ENCODE measurements at regions not wholly inside any gene's neighbourhood (a gene's known extent, or its start where the extent isn't known, plus 50 kb on each side); places are given as distances from the start of the nearest gene placed in this dataset.

- intact Hi-C loops (cut with DNase I), result no loop called here
Measured at GRCh38 chr11:8786933-8787332, 104.3 kb downstream of the RPL27A start.

DNA sequence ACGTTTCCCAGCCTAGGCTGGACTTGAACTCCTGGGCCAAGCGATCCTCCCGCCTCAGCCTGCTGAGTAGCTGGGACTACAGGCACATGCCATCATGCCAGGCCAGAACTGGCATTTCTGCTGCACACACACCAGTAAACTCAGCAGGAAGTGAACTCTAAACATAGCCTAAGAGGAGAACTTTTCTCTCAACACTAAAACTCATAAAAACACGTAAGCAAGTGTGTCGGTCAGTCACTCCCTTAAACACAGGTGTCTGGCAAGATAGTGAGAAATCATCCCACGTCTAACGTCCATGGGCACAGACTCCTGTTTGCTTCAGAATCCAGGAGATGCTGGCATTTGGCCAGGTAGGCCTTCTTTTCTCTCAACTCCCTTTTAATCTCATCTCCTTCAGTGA, 104.8 kb downstream of the RPL27A start:
- ATAC-seq (peak in 1 of 4 donors; percentile 37), DNase-seq (no peak)
- intact Hi-C loops (cut with DNase I), result no loop called here
- Histone ChIP-seq H3K27ac (no peak overlapping the region), H3K4me1 (peaks cover 0 to 19% (median 3%) of the 10 kb centered on the region in 4 donors), H3K27me3 (no peaks in the 10 kb centered on the region), H3K4me3 (no peak overlapping the region), H3K9me3 (no peaks in the 10 kb centered on the region), H3K36me3 (no peaks in the 10 kb centered on the region)
- WGBS (ENCODE audit: insufficient coverage, low coverage, low lambda C conversion rate, missing lambda C conversion rate), result 52% methylated on average over 6 of the region's 7 CpGs
- no peak for TF ChIP-seq POLR2A (IDR thresholded peaks at IDR 0.05)
- TF ChIP-seq CTCF (IDR thresholded peaks at IDR 0.05), result no peak

More at GRCh38 chr11:8786933-8787332, 104.3 kb downstream of the RPL27A start:
- 82% methylated on average over 1 of the region's 1 CpG for WGBS (ENCODE audit: insufficient coverage, low coverage, low lambda C conversion rate, missing lambda C conversion rate)
- H3K9me3 ChIP-seq, result no peaks in the 10 kb centered on the region
- H3K36me3 ChIP-seq, result no peaks in the 10 kb centered on the region
- H3K27me3 ChIP-seq, result no peaks in the 10 kb centered on the region
- no peak overlapping the region for H3K4me3 ChIP-seq
- no peak overlapping the region for H3K27ac ChIP-seq
- H3K4me1 ChIP-seq, result peaks cover 0 to 15% (median 3%) of the 10 kb centered on the region in 4 donors
- ATAC-seq (no peak), DNase-seq (no peak)
- TF ChIP-seq POLR2A (IDR thresholded peaks at IDR 0.05), result no peak
- TF ChIP-seq CTCF (IDR thresholded peaks at IDR 0.05), result no peak

DNA sequence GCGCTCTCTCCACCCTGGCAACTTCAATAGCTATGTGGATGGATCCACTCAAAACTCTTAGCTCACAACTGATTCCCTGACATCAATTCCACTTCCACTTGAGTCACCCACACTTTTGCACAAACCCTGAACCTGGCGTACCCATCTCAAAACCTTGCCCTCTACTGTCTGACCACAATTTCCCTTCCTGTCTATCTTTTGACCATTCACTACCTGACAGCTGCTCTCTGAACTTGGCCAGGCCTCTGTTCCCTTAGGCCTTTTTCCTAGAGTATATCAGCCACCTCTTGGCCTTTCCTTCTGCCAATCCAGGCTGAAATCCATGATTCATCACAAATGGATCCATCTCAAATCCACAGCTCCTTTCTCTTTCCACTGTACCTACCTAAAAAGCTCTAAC, 106.0 kb downstream of the RPL27A start:
- no peaks in the 10 kb centered on the region for H3K36me3 ChIP-seq
- DNase-seq, result no peak
- TF ChIP-seq CTCF (IDR thresholded peaks at IDR 0.05), result no peak
- TF ChIP-seq POLR2A (IDR thresholded peaks at IDR 0.05), result no peak
- no peaks in the 10 kb centered on the region for H3K9me3 ChIP-seq
- no peaks in the 10 kb centered on the region for H3K27me3 ChIP-seq
- no peak overlapping the region for H3K4me3 ChIP-seq
- 68% methylated on average over 2 of the region's 2 CpGs for WGBS (ENCODE audit: insufficient coverage, low coverage, low lambda C conversion rate, missing lambda C conversion rate)
- intact Hi-C loops (cut with DNase I), result no loop called here
- no peak for ATAC-seq
- no peak overlapping the region for H3K27ac ChIP-seq
- H3K4me1 ChIP-seq, result peaks cover 0 to 28% (median 3%) of the 10 kb centered on the region in 4 donors

GRCh38 chr11:8789864-8790263, 107.3 kb downstream of the RPL27A start:
- Histone ChIP-seq H3K36me3 (no peaks in the 10 kb centered on the region), H3K27me3 (no peaks in the 10 kb centered on the region), H3K4me3 (no peak overlapping the region), H3K27ac (no peak overlapping the region), H3K9me3 (no peaks in the 10 kb centered on the region), H3K4me1 (peaks cover 0 to 38% (median 4%) of the 10 kb centered on the region in 4 donors)
- TF ChIP-seq CTCF (IDR thresholded peaks at IDR 0.05), result no peak
- TF ChIP-seq POLR2A (IDR thresholded peaks at IDR 0.05), result no peak
- DNase-seq, result no peak
- no peak for ATAC-seq
- intact Hi-C loops (cut with DNase I), result no loop called here
- 0% methylated on average over 1 of the region's 2 CpGs for WGBS (ENCODE audit: insufficient coverage, low coverage, low lambda C conversion rate, missing lambda C conversion rate)

DNA sequence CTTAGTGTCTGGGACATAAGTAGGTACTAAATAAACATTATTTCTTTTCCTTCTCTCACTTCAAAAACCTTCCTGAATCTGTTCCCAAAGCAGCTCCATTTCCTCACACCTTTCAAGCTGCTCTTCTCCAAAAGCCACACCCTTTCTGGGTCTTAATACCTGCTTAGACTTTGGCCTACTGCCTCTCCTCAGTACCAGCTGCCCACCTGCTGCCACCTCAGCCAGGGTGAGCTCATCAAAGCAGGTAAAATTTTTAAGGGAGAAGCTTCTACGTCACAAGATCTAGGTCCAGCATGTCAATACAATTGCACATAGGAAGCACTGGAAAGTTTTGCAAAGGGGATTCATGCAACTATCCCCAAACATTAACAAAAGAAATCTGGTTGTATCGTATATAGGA, 108.4 kb downstream of the RPL27A start:
- no peak for DNase-seq
- Histone ChIP-seq H3K27me3 (no peaks in the 10 kb centered on the region), H3K4me3 (no peak overlapping the region), H3K27ac (no peak overlapping the region), H3K36me3 (no peaks in the 10 kb centered on the region), H3K9me3 (no peaks in the 10 kb centered on the region), H3K4me1 (peaks cover 0 to 45% (median 7%) of the 10 kb centered on the region in 4 donors)
- WGBS (ENCODE audit: insufficient coverage, low coverage, low lambda C conversion rate, missing lambda C conversion rate), result 78% methylated on average over 2 of the region's 2 CpGs
- TF ChIP-seq POLR2A (IDR thresholded peaks at IDR 0.05), result no peak
- TF ChIP-seq CTCF (IDR thresholded peaks at IDR 0.05), result no peak
- intact Hi-C loops (cut with DNase I), result no loop called here
- no peak for ATAC-seq

Data from right lobe of liver (tissue), 6 donors.